GM21717 (cell line): ENCODE measurements at regions not wholly inside any gene's neighbourhood (a gene's known extent, or its start where the extent isn't known, plus 50 kb on each side); places are given as distances from the start of the nearest gene placed in this dataset.
A peak's percentile ranks its signal among the peaks of the same experiment; 100 is the strongest.

Experiments
- ATAC-seq: cut with Tn5 transposase; IDR thresholded peaks from one replicate; pipeline ENCODE4 v1.9.1; 2021; ENCODE audit warnings: mild to moderate bottlenecking, moderate library complexity; ENCODE audit not compliant: unreplicated experiment

- ATAC-seq: no peak
Measured at GRCh38 chr7:117972606-117973005, 99.4 kb upstream of the CTTNBP2 start.

GRCh38 chr7:117973975-117974374 lies 100.7 kb upstream of the CTTNBP2 start:
- ATAC-seq: no peak

- ATAC-seq: no peak
Measured at GRCh38 chr7:117974891-117975290, 101.7 kb upstream of the CTTNBP2 start.

- no peak for ATAC-seq
Measured at GRCh38 chr7:117975476-117975875, 102.2 kb upstream of the CTTNBP2 start.

- no peak for ATAC-seq
Measured at GRCh38 chr7:117979954-117980497, 106.8 kb upstream of the CTTNBP2 start.

GRCh38 chr7:117982071-117983055 lies 109.1 kb upstream of the CTTNBP2 start:
- no peak for ATAC-seq

GRCh38 chr7:117986645-117987269 lies 113.5 kb upstream of the CTTNBP2 start:
- ATAC-seq: no peak

GRCh38 chr7:117990834-117991233 lies 117.6 kb upstream of the CTTNBP2 start:
- ATAC-seq: no peak

GRCh38 chr7:117992635-117993376 lies 119.6 kb upstream of the CTTNBP2 start:
- ATAC-seq: no peak

GRCh38 chr7:117993377-117994003 lies 120.2 kb upstream of the CTTNBP2 start:
- ATAC-seq: peak; percentile 90

GRCh38 chr7:117995850-117996650 lies 122.8 kb upstream of the CTTNBP2 start:
- no peak for ATAC-seq

- no peak for ATAC-seq
Measured at GRCh38 chr7:117997862-117998825, 124.9 kb upstream of the CTTNBP2 start.

GRCh38 chr7:118000480-118001202 lies 127.4 kb upstream of the CTTNBP2 start:
- no peak for ATAC-seq

GRCh38 chr7:118003476-118003875 lies 130.2 kb upstream of the CTTNBP2 start:
- ATAC-seq: no peak

- no peak for ATAC-seq
Measured at GRCh38 chr7:118005026-118005425, 131.8 kb upstream of the CTTNBP2 start.

GRCh38 chr7:118006979-118007378 lies 133.7 kb upstream of the CTTNBP2 start:
- no peak for ATAC-seq

GRCh38 chr7:118009419-118009818 lies 136.2 kb upstream of the CTTNBP2 start:
- ATAC-seq: no peak

- no peak for ATAC-seq
Measured at GRCh38 chr7:118011652-118012051, 138.4 kb upstream of the CTTNBP2 start.
